ENCODE measurements at regions not wholly inside any gene's neighbourhood (a gene's known extent, or its start where the extent isn't known, plus 50 kb on each side); places are given as distances from the start of the nearest gene placed in this dataset.

GRCh38 chr10:33126742-33127141 lies 168.7 kb upstream of the ITGB1 start:
- no peak for DNase-seq (ENCODE audit: low read depth in 2 of 2, low spot score in 1 of 2)

- no peak for DNase-seq (ENCODE audit: low read depth in 2 of 2, low spot score in 1 of 2)
Measured at GRCh38 chr10:33125522-33126517, 167.8 kb upstream of the ITGB1 start.

- no peak for DNase-seq (ENCODE audit: low read depth in 2 of 2, low spot score in 1 of 2)
Measured at GRCh38 chr10:33125111-33125510, 167.1 kb upstream of the ITGB1 start.

- DNase-seq (ENCODE audit: low read depth in 2 of 2, low spot score in 1 of 2) = no peak
Measured at GRCh38 chr10:33123680-33124079, 165.7 kb upstream of the ITGB1 start.

GRCh38 chr10:33122014-33122809 lies 164.2 kb upstream of the ITGB1 start:
- no peak for DNase-seq (ENCODE audit: low read depth in 2 of 2, low spot score in 1 of 2)

GRCh38 chr10:33120700-33121099 lies 162.7 kb upstream of the ITGB1 start:
- DNase-seq (ENCODE audit: low read depth in 2 of 2, low spot score in 1 of 2) = no peak

GRCh38 chr10:33120275-33120674 lies 162.2 kb upstream of the ITGB1 start:
- DNase-seq (ENCODE audit: low read depth in 2 of 2, low spot score in 1 of 2) = no peak

- no peak for DNase-seq (ENCODE audit: low read depth in 2 of 2, low spot score in 1 of 2)
Measured at GRCh38 chr10:33117816-33118215, 159.8 kb upstream of the ITGB1 start.

- DNase-seq (ENCODE audit: low read depth in 2 of 2, low spot score in 1 of 2) = no peak
Measured at GRCh38 chr10:33117230-33117629, 159.2 kb upstream of the ITGB1 start.

- DNase-seq (ENCODE audit: low read depth in 2 of 2, low spot score in 1 of 2) = no peak
Measured at GRCh38 chr10:33115738-33116719, 158.0 kb upstream of the ITGB1 start.

GRCh38 chr10:33114451-33114952 lies 156.5 kb upstream of the ITGB1 start:
- no peak for DNase-seq (ENCODE audit: low read depth in 2 of 2, low spot score in 1 of 2)

- no peak for DNase-seq (ENCODE audit: low read depth in 2 of 2, low spot score in 1 of 2)
Measured at GRCh38 chr10:33113466-33113865, 155.4 kb upstream of the ITGB1 start.

- no peak for DNase-seq (ENCODE audit: low read depth in 2 of 2, low spot score in 1 of 2)
Measured at GRCh38 chr10:33112831-33113455, 154.9 kb upstream of the ITGB1 start.

GRCh38 chr10:33111488-33112051 lies 153.5 kb upstream of the ITGB1 start:
- no peak for DNase-seq (ENCODE audit: low read depth in 2 of 2, low spot score in 1 of 2)

GRCh38 chr10:33109788-33110469 lies 151.9 kb upstream of the ITGB1 start:
- DNase-seq (ENCODE audit: low read depth in 2 of 2, low spot score in 1 of 2) = no peak

- no peak for DNase-seq (ENCODE audit: low read depth in 2 of 2, low spot score in 1 of 2)
Measured at GRCh38 chr10:33109384-33109783, 151.4 kb upstream of the ITGB1 start.

GRCh38 chr10:33107953-33108352 lies 149.9 kb upstream of the ITGB1 start:
- no peak for DNase-seq (ENCODE audit: low read depth in 2 of 2, low spot score in 1 of 2)

- DNase-seq (ENCODE audit: low read depth in 2 of 2, low spot score in 1 of 2) = no peak
Measured at GRCh38 chr10:33106767-33107166, 148.7 kb upstream of the ITGB1 start.

GRCh38 chr10:33103863-33104379 lies 145.9 kb upstream of the ITGB1 start:
- no peak for DNase-seq (ENCODE audit: low read depth in 2 of 2, low spot score in 1 of 2)
